ENCODE measurements at regions not wholly inside any gene's neighbourhood (a gene's known extent, or its start where the extent isn't known, plus 50 kb on each side); places are given as distances from the start of the nearest gene placed in this dataset.

- in situ Hi-C loops (cut with MboI; ENCODE audit: low sequenced_read_pairs) = no loop called here
These were observed 1696.0 kb downstream of the MAT2B start for GRCh38 chr5:165201369-165201768.

- in situ Hi-C loops (cut with MboI; ENCODE audit: low sequenced_read_pairs) = no loop called here
These were observed 1696.5 kb downstream of the MAT2B start for GRCh38 chr5:165201771-165202518.

GRCh38 chr5:165202519-165202910 lies 1697.1 kb downstream of the MAT2B start:
- in situ Hi-C loops (cut with MboI; ENCODE audit: low sequenced_read_pairs) = no loop called here

- in situ Hi-C loops (cut with MboI; ENCODE audit: low sequenced_read_pairs) = no loop called here
These were observed 1703.8 kb downstream of the MAT2B start for GRCh38 chr5:165209101-165209727.

- in situ Hi-C loops (cut with MboI; ENCODE audit: low sequenced_read_pairs) = no loop called here
These were observed 1719.1 kb downstream of the MAT2B start for GRCh38 chr5:165224366-165225045.

- in situ Hi-C loops (cut with MboI; ENCODE audit: low sequenced_read_pairs) = no loop called here
These were observed 1722.1 kb downstream of the MAT2B start for GRCh38 chr5:165227515-165227914.

GRCh38 chr5:165228184-165228583 lies 1722.8 kb downstream of the MAT2B start:
- in situ Hi-C loops (cut with MboI; ENCODE audit: low sequenced_read_pairs) = no loop called here

- in situ Hi-C loops (cut with MboI; ENCODE audit: low sequenced_read_pairs) = no loop called here
These were observed 1726.5 kb downstream of the MAT2B start for GRCh38 chr5:165231821-165232508.

- in situ Hi-C loops (cut with MboI; ENCODE audit: low sequenced_read_pairs) = no loop called here
These were observed 1727.2 kb downstream of the MAT2B start for GRCh38 chr5:165232509-165233028.

GRCh38 chr5:165241811-165242210 lies 1736.4 kb downstream of the MAT2B start:
- in situ Hi-C loops (cut with MboI; ENCODE audit: low sequenced_read_pairs) = no loop called here

- in situ Hi-C loops (cut with MboI; ENCODE audit: low sequenced_read_pairs) = no loop called here
These were observed 1737.2 kb downstream of the MAT2B start for GRCh38 chr5:165242646-165243045.

GRCh38 chr5:165244407-165244806 lies 1739.0 kb downstream of the MAT2B start:
- in situ Hi-C loops (cut with MboI; ENCODE audit: low sequenced_read_pairs) = no loop called here

GRCh38 chr5:165258197-165258771 lies 1752.9 kb downstream of the MAT2B start:
- in situ Hi-C loops (cut with MboI; ENCODE audit: low sequenced_read_pairs) = no loop called here

- in situ Hi-C loops (cut with MboI; ENCODE audit: low sequenced_read_pairs) = no loop called here
These were observed 1755.0 kb downstream of the MAT2B start for GRCh38 chr5:165260426-165260825.

GRCh38 chr5:165263536-165263935 lies 1758.1 kb downstream of the MAT2B start:
- in situ Hi-C loops (cut with MboI; ENCODE audit: low sequenced_read_pairs) = no loop called here

GRCh38 chr5:165266939-165267338 lies 1761.5 kb downstream of the MAT2B start:
- in situ Hi-C loops (cut with MboI; ENCODE audit: low sequenced_read_pairs) = no loop called here

- in situ Hi-C loops (cut with MboI; ENCODE audit: low sequenced_read_pairs) = no loop called here
These were observed 1767.0 kb downstream of the MAT2B start for GRCh38 chr5:165272436-165272835.

- in situ Hi-C loops (cut with MboI; ENCODE audit: low sequenced_read_pairs) = no loop called here
These were observed 1772.2 kb downstream of the MAT2B start for GRCh38 chr5:165277661-165278060.

- in situ Hi-C loops (cut with MboI; ENCODE audit: low sequenced_read_pairs) = no loop called here
These were observed 1777.1 kb downstream of the MAT2B start for GRCh38 chr5:165282491-165282890.

- in situ Hi-C loops (cut with MboI; ENCODE audit: low sequenced_read_pairs) = no loop called here
These were observed 1781.3 kb downstream of the MAT2B start for GRCh38 chr5:165286692-165287091.

- in situ Hi-C loops (cut with MboI; ENCODE audit: low sequenced_read_pairs) = no loop called here
These were observed 1785.1 kb downstream of the MAT2B start for GRCh38 chr5:165290535-165290934.
